Karpas-422 (cell line): ENCODE measurements at regions not wholly inside any gene's neighbourhood (a gene's known extent, or its start where the extent isn't known, plus 50 kb on each side); places are given as distances from the start of the nearest gene placed in this dataset.

Source experiments
- DNase-seq: peaks from one replicate; pipeline ENCODE4 v3.0.0-alpha.2; 2015
- H2AFZ ChIP-seq: fragments of 200-600 bp; sonication (generic); 2 replicates; pipeline ENCODE4 v1.6.1; 2014; ENCODE audit warnings: antibody characterized with exemption, low read length, mixed read lengths
- H3K27ac ChIP-seq: fragments of 200-600 bp; sonication (generic); 2 replicates; pipeline ENCODE4 v1.5.1; 2014; ENCODE audit warnings: mild to moderate bottlenecking, low read length, moderate library complexity
- H3K27me3 ChIP-seq: fragments of 200-600 bp; sonication (generic); 2 replicates; pipeline ENCODE4 v1.6.1; 2014; ENCODE audit warnings: low read length, mixed read lengths
- H3K36me3 ChIP-seq: fragments of 200-600 bp; sonication (generic); 2 replicates; pipeline ENCODE4 v1.6.1; 2014; ENCODE audit warnings: low read length, mixed read lengths; ENCODE audit not compliant: insufficient read depth
- H3K4me1 ChIP-seq: fragments of 200-600 bp; sonication (generic); 2 replicates; pipeline ENCODE4 v1.6.1; 2014; ENCODE audit warnings: mild to moderate bottlenecking, low read length, mixed read lengths
- H3K4me2 ChIP-seq: fragments of 200-600 bp; sonication (generic); 2 replicates; pipeline ENCODE4 v1.6.1; 2014; ENCODE audit warnings: low read length, low read depth, mild to moderate bottlenecking; ENCODE audit not compliant: poor library complexity, severe bottlenecking
- H3K4me3 ChIP-seq: fragments of 200-600 bp; sonication (generic); 2 replicates; pipeline ENCODE4 v1.5.1; 2014; ENCODE audit warnings: mild to moderate bottlenecking, antibody characterized with exemption, low read length, mixed read lengths
- H3K79me2 ChIP-seq: fragments of 200-600 bp; sonication (generic); 2 replicates; pipeline ENCODE4 v1.6.1; 2014; ENCODE audit warnings: mild to moderate bottlenecking, low read length, mixed read lengths
- H3K9ac ChIP-seq: fragments of 200-600 bp; sonication (generic); 2 replicates; pipeline ENCODE4 v1.6.0; 2014; ENCODE audit warnings: low read length
- H3K9me2 ChIP-seq: fragments of 200-600 bp; sonication (generic), shearing (Covaris generic); replicated peaks from 2 replicates; pipeline ENCODE4 v1.6.0; 2014; ENCODE audit warnings: mild to moderate bottlenecking, low read length, moderate library complexity; ENCODE audit not compliant: insufficient read depth
- H3K9me3 ChIP-seq: fragments of 300-700, 200-600 bp; sonication (generic); 2 replicates; pipeline ENCODE4 v1.6.1; 2014; ENCODE audit warnings: low read length, mixed read lengths
- H4K20me1 ChIP-seq: fragments of 200-600 bp; sonication (generic); 2 replicates; pipeline ENCODE4 v1.6.1; 2014; ENCODE audit warnings: mild to moderate bottlenecking, antibody characterized with exemption, low read length, low read depth; ENCODE audit not compliant: insufficient read depth

DNA sequence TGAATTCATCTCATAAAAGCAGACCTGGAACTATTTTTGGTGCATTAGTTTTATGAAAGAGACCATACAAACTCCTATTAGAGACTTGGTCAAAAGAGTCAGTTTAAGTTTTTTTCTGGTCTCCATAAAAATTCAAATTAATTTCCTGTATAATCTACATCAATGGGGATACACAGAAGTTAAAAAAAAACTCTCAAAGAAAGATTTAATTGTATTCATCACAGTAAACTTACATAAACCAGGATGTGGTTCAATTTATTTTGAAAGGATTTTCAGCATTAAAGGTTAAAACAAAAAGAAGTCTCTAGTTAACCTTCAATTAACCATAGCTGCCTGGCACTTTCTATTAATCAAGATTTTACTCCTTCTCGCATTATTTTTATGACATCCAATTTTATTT, 530.3 kb upstream of the KCNMB2 start:
- Histone ChIP-seq H3K79me2 (no peaks in the 10 kb centered on the region), H4K20me1 (no peaks in the 10 kb centered on the region), H3K4me3 (no peak overlapping the region), H3K27ac (no peak overlapping the region), H3K4me2 (no peak overlapping the region), H3K9me3 (peaks cover 4% of the 10 kb centered on the region; the same call in 1 of the 2 replicates), H2AFZ (no peak overlapping the region), H3K9me2 (no peaks in the 10 kb centered on the region), H3K9ac (no peak overlapping the region), H3K27me3 (no peaks in the 10 kb centered on the region), H3K4me1 (no peaks in the 10 kb centered on the region), H3K36me3 (no peaks in the 10 kb centered on the region)
- DNase-seq = no peak

GRCh38 chr3:178010306-178010705, 525.9 kb upstream of the KCNMB2 start:
- DNase-seq = no peak
- Histone ChIP-seq H3K9me3 (peaks cover 9% of the 10 kb centered on the region; the same call in 1 of the 2 replicates), H3K4me1 (no peaks in the 10 kb centered on the region), H2AFZ (no peak overlapping the region), H3K4me3 (no peak overlapping the region), H3K9ac (no peak overlapping the region), H3K79me2 (no peaks in the 10 kb centered on the region), H3K4me2 (no peak overlapping the region), H3K9me2 (no peaks in the 10 kb centered on the region), H3K27me3 (no peaks in the 10 kb centered on the region), H3K36me3 (no peaks in the 10 kb centered on the region), H4K20me1 (no peaks in the 10 kb centered on the region), H3K27ac (no peak overlapping the region)

- Histone ChIP-seq H3K4me1 (no peaks in the 10 kb centered on the region), H3K9me2 (no peaks in the 10 kb centered on the region), H3K4me2 (no peak overlapping the region), H3K4me3 (no peak overlapping the region), H4K20me1 (no peaks in the 10 kb centered on the region), H3K27ac (no peak overlapping the region), H2AFZ (no peak overlapping the region), H3K9ac (no peak overlapping the region), H3K36me3 (no peaks in the 10 kb centered on the region), H3K9me3 (peaks cover 3% of the 10 kb centered on the region; the same call in 1 of the 2 replicates), H3K79me2 (no peaks in the 10 kb centered on the region), H3K27me3 (no peaks in the 10 kb centered on the region)
- DNase-seq = no peak
Observed at GRCh38 chr3:178019645-178020044, 516.6 kb upstream of the KCNMB2 start.

- DNase-seq = no peak
- Histone ChIP-seq H3K79me2 (no peaks in the 10 kb centered on the region), H3K27me3 (no peaks in the 10 kb centered on the region), H3K36me3 (no peaks in the 10 kb centered on the region), H3K4me2 (no peak overlapping the region), H2AFZ (no peak overlapping the region), H3K4me3 (no peak overlapping the region), H3K9me2 (no peaks in the 10 kb centered on the region), H3K4me1 (no peaks in the 10 kb centered on the region), H3K9me3 (peaks cover 3% of the 10 kb centered on the region; the same call in 1 of the 2 replicates), H3K27ac (no peak overlapping the region), H3K9ac (no peak overlapping the region), H4K20me1 (no peaks in the 10 kb centered on the region)
Observed at GRCh38 chr3:178022599-178022998, 513.6 kb upstream of the KCNMB2 start.

DNA sequence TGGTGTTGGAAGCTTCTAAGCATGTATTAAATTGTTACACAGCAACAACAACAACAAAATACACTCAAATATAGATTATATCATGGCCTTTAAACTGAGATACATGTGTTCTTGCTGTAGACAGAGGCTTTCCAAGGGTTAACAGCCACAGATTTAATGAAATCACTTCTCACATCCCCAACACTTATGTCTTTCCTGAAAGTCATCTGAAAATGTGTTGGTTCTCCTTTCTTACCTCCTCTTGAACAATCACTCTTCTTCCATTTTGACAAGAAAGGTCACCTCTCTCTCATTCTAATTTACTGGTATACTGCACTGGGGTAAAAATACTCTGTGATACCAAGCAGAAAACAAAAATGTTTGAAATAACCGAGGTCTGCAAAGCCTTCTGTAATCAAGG, 507.3 kb upstream of the KCNMB2 start:
- Histone ChIP-seq H3K4me3 (no peak overlapping the region), H3K27me3 (no peaks in the 10 kb centered on the region), H3K4me2 (no peak overlapping the region), H3K36me3 (no peaks in the 10 kb centered on the region), H3K79me2 (no peaks in the 10 kb centered on the region), H3K27ac (no peak overlapping the region), H2AFZ (no peak overlapping the region), H4K20me1 (no peaks in the 10 kb centered on the region), H3K9ac (no peak overlapping the region), H3K9me3 (no peaks in the 10 kb centered on the region; the same call in 1 of the 2 replicates), H3K4me1 (no peaks in the 10 kb centered on the region), H3K9me2 (no peaks in the 10 kb centered on the region)
- no peak for DNase-seq

GRCh38 chr3:178036451-178037144, 499.6 kb upstream of the KCNMB2 start:
- Histone ChIP-seq H3K4me2 (no peak overlapping the region), H4K20me1 (no peaks in the 10 kb centered on the region), H3K27ac (no peak overlapping the region), H3K36me3 (no peaks in the 10 kb centered on the region), H2AFZ (no peak overlapping the region), H3K79me2 (no peaks in the 10 kb centered on the region), H3K9me2 (no peaks in the 10 kb centered on the region), H3K9ac (no peak overlapping the region), H3K4me3 (no peak overlapping the region), H3K27me3 (no peaks in the 10 kb centered on the region), H3K9me3 (peaks cover 12% of the 10 kb centered on the region), H3K4me1 (no peaks in the 10 kb centered on the region)
- DNase-seq = no peak

DNA sequence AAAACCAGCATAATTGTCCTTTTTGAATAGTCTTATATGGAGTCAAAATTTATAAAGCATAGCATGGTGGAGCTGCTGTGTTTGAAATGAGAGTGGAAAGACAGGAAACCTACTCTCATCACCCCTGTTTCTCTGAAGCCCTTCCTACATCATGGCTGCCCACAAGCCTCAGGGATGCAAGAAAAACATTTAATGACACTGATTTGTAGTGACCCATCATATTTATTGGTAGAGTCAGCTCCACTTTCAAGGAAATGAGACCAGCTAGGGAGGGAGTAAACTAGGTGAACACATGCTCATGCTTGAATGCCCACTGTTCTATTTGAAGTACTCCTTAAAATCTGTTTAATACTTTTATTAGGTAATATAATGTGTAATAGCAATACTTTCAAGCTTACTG, 494.3 kb upstream of the KCNMB2 start:
- no peak for DNase-seq
- Histone ChIP-seq H3K4me2 (no peak overlapping the region), H3K9ac (no peak overlapping the region), H3K9me2 (no peaks in the 10 kb centered on the region), H3K4me3 (no peak overlapping the region), H4K20me1 (no peaks in the 10 kb centered on the region), H3K79me2 (no peaks in the 10 kb centered on the region), H3K36me3 (no peaks in the 10 kb centered on the region), H3K27me3 (no peaks in the 10 kb centered on the region), H2AFZ (no peak overlapping the region), H3K27ac (no peak overlapping the region), H3K4me1 (no peaks in the 10 kb centered on the region), H3K9me3 (peaks cover 16% of the 10 kb centered on the region)

DNA sequence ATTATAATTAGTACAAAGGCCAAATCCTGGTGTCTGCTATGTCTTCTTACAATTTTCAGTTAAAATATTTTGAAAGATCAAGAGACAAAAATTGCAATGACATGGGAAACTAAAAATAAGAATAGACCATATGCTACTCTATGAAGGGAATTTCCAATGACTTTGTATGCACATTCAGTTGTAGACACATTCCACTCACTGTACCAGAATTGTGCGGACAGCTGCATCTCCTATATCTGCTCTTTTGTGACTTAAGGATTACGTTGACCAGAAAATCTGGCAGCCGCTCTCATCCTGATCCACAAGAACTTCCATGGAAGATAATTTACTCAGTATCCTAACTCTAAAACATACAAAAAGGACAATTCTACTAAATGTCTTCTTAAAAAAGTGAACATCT, 493.9 kb upstream of the KCNMB2 start:
- Histone ChIP-seq H3K4me3 (no peak overlapping the region), H3K36me3 (no peaks in the 10 kb centered on the region), H2AFZ (no peak overlapping the region), H3K9ac (no peak overlapping the region), H3K9me3 (peaks cover 16% of the 10 kb centered on the region), H3K79me2 (no peaks in the 10 kb centered on the region), H3K4me2 (no peak overlapping the region), H3K9me2 (no peaks in the 10 kb centered on the region), H3K27ac (no peak overlapping the region), H4K20me1 (no peaks in the 10 kb centered on the region), H3K27me3 (no peaks in the 10 kb centered on the region), H3K4me1 (no peaks in the 10 kb centered on the region)
- no peak for DNase-seq
